WTC11 (cell line): ENCODE measurements at regions not wholly inside any gene's neighbourhood (a gene's known extent, or its start where the extent isn't known, plus 50 kb on each side); places are given as distances from the start of the nearest gene placed in this dataset.

Experiments used
- ATF3 ChIP-seq: sonication (generic); formaldehyde crosslinking; conservative IDR thresholded peaks from 2 replicates; pipeline ENCODE4 v1.8.1; 2022; ENCODE audit warnings: mild to moderate bottlenecking, missing genetic modification reagents
- CREB1 ChIP-seq: sonication (generic); formaldehyde crosslinking; IDR thresholded peaks from 2 replicates; pipeline ENCODE4 v1.8.0; 2023; ENCODE audit warnings: mild to moderate bottlenecking, missing genetic modification reagents
- CREM ChIP-seq: sonication (generic); formaldehyde crosslinking; IDR thresholded peaks from 2 replicates; pipeline ENCODE4 v1.8.1; 2022; ENCODE audit warnings: mild to moderate bottlenecking, missing genetic modification reagents, moderate library complexity
- E2F5 ChIP-seq: sonication (generic); formaldehyde crosslinking; IDR thresholded peaks from 2 replicates; pipeline ENCODE4 v1.8.1; 2022; ENCODE audit warnings: mild to moderate bottlenecking, moderate library complexity, missing genetic modification reagents
- ELF4 ChIP-seq: sonication (generic); formaldehyde crosslinking; IDR thresholded peaks from 2 replicates; pipeline ENCODE4 v1.8.1; 2022; ENCODE audit warnings: low read depth, mild to moderate bottlenecking, moderate library complexity, missing genetic modification reagents
- ETV6 ChIP-seq: sonication (generic); formaldehyde crosslinking; IDR thresholded peaks from 2 replicates; pipeline ENCODE4 v1.8.1; 2022; ENCODE audit warnings: mild to moderate bottlenecking, missing genetic modification reagents
- JUN ChIP-seq: sonication (generic); formaldehyde crosslinking; IDR thresholded peaks from 2 replicates; pipeline ENCODE4 v1.8.0; 2023; ENCODE audit warnings: mild to moderate bottlenecking, missing genetic modification reagents
- MAX ChIP-seq: sonication (generic); formaldehyde crosslinking; IDR thresholded peaks from 2 replicates; pipeline ENCODE4 v1.8.0; 2022; ENCODE audit warnings: mild to moderate bottlenecking, missing genetic modification reagents
- MYBL2 ChIP-seq: sonication (generic); formaldehyde crosslinking; IDR thresholded peaks from 2 replicates; pipeline ENCODE4 v1.8.1; 2023; ENCODE audit warnings: mild to moderate bottlenecking, moderate library complexity, missing genetic modification reagents
- PRRX2 ChIP-seq: fragments of 250-450 bp; sonication (Bioruptor Pico); IDR thresholded peaks from 2 replicates; pipeline ENCODE4 v1.8.0; 2021; ENCODE audit warnings: mild to moderate bottlenecking
- TP53 ChIP-seq: sonication (generic); formaldehyde crosslinking; IDR thresholded peaks from 2 replicates; pipeline ENCODE4 v1.8.1; 2023; ENCODE audit warnings: mild to moderate bottlenecking, missing genetic modification reagents
- ZNF263 ChIP-seq: sonication (generic); formaldehyde crosslinking; IDR thresholded peaks from 2 replicates; pipeline ENCODE4 v1.8.1; 2022; ENCODE audit warnings: low read depth, mild to moderate bottlenecking, moderate library complexity, missing genetic modification reagents
- ZNF396 ChIP-seq: fragments of 250-450 bp; sonication (Bioruptor Pico); IDR thresholded peaks from 2 replicates; pipeline ENCODE4 v1.8.0; 2021; ENCODE audit warnings: mild to moderate bottlenecking, moderate library complexity, borderline replicate concordance
- TF ChIP-seq, protein P1 (sequence below): fragments of 200-600 bp; IDR thresholded peaks from 2 replicates; pipeline ENCODE4 v1.8.0; 2022; ENCODE audit warnings: antibody characterized with exemption

- no peak for TF ChIP-seq ZNF263
- TF ChIP-seq ZNF396 (CRISPR knock-in tag): no peak
- TF ChIP-seq E2F5 (CRISPR knock-in tag): no peak
- TF ChIP-seq PRRX2: no peak
- TF ChIP-seq, protein P1, sequence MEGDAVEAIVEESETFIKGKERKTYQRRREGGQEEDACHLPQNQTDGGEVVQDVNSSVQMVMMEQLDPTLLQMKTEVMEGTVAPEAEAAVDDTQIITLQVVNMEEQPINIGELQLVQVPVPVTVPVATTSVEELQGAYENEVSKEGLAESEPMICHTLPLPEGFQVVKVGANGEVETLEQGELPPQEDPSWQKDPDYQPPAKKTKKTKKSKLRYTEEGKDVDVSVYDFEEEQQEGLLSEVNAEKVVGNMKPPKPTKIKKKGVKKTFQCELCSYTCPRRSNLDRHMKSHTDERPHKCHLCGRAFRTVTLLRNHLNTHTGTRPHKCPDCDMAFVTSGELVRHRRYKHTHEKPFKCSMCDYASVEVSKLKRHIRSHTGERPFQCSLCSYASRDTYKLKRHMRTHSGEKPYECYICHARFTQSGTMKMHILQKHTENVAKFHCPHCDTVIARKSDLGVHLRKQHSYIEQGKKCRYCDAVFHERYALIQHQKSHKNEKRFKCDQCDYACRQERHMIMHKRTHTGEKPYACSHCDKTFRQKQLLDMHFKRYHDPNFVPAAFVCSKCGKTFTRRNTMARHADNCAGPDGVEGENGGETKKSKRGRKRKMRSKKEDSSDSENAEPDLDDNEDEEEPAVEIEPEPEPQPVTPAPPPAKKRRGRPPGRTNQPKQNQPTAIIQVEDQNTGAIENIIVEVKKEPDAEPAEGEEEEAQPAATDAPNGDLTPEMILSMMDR: no peak
- no peak for TF ChIP-seq ATF3 (CRISPR knock-in tag)
- TF ChIP-seq MAX: no peak
- TF ChIP-seq MYBL2: no peak
- no peak for TF ChIP-seq ELF4 (CRISPR knock-in tag)
- no peak for TF ChIP-seq JUN
- TF ChIP-seq CREB1 (CRISPR knock-in tag): no peak
- TF ChIP-seq TP53 (CRISPR knock-in tag): no peak
- TF ChIP-seq CREM: no peak
- no peak for TF ChIP-seq ETV6 (CRISPR knock-in tag)
Measured at GRCh38 chr6:97863697-97864096, 580.7 kb upstream of the MMS22L start.
